CD4-positive, alpha-beta T cell treated with Interleukin-17A for 1 hour (primary cell): ENCODE measurements at regions not wholly inside any gene's neighbourhood (a gene's known extent, or its start where the extent isn't known, plus 50 kb on each side); places are given as distances from the start of the nearest gene placed in this dataset.
"Not testable (repeated sequence)": the region's sequence is repeated elsewhere in the genome, so short reads cannot be mapped to it uniquely, and the experiment has no call there.

Source experiments
- DNase-seq: peaks from one replicate; pipeline ENCODE4 v3.0.0-alpha.2; 2020

GRCh38 chr4:138790706-138791340 lies 224.8 kb upstream of the NOCT start:
- no peak for DNase-seq

GRCh38 chr4:138789796-138790195 lies 225.8 kb upstream of the NOCT start:
- no peak for DNase-seq

- DNase-seq, result no peak
Observed at GRCh38 chr4:138788857-138789256, 226.7 kb upstream of the NOCT start.

GRCh38 chr4:138788267-138788790 lies 227.3 kb upstream of the NOCT start:
- DNase-seq, result no peak

- DNase-seq, result not testable (repeated sequence)
Observed at GRCh38 chr4:138779761-138780160, 235.8 kb upstream of the NOCT start.

GRCh38 chr4:138775890-138776289 lies 239.7 kb upstream of the NOCT start:
- DNase-seq, result no peak

- DNase-seq, result no peak
Observed at GRCh38 chr4:138775489-138775888, 240.1 kb upstream of the NOCT start.

- DNase-seq, result no peak
Observed at GRCh38 chr4:138774940-138775339, 240.6 kb upstream of the NOCT start.

- DNase-seq, result not testable (repeated sequence)
Observed at GRCh38 chr4:138774125-138774524, 241.5 kb upstream of the NOCT start.

GRCh38 chr4:138773321-138773720 lies 242.3 kb upstream of the NOCT start:
- no peak for DNase-seq

- DNase-seq, result no peak
Observed at GRCh38 chr4:138772366-138772765, 243.2 kb upstream of the NOCT start.

GRCh38 chr4:138770818-138771217 lies 244.8 kb upstream of the NOCT start:
- DNase-seq, result no peak

GRCh38 chr4:138766332-138766731 lies 249.2 kb upstream of the NOCT start:
- no peak for DNase-seq

GRCh38 chr4:138765442-138765841 lies 250.1 kb upstream of the NOCT start:
- no peak for DNase-seq

- DNase-seq, result no peak
Observed at GRCh38 chr4:138761638-138762220, 253.9 kb upstream of the NOCT start.

GRCh38 chr4:138759554-138759902 lies 256.1 kb upstream of the NOCT start:
- no peak for DNase-seq

GRCh38 chr4:138758876-138759553 lies 256.6 kb upstream of the NOCT start:
- no peak for DNase-seq

GRCh38 chr4:138758196-138758595 lies 257.4 kb upstream of the NOCT start:
- no peak for DNase-seq

GRCh38 chr4:138757432-138757831 lies 258.1 kb upstream of the NOCT start:
- DNase-seq, result no peak

GRCh38 chr4:138756519-138756918 lies 259.1 kb upstream of the NOCT start:
- DNase-seq, result no peak

- DNase-seq, result no peak
Observed at GRCh38 chr4:138751309-138751708, 264.3 kb upstream of the NOCT start.

GRCh38 chr4:138749303-138749702 lies 266.3 kb upstream of the NOCT start:
- DNase-seq, result no peak

- no peak for DNase-seq
Observed at GRCh38 chr4:138741766-138742377, 273.7 kb upstream of the NOCT start.
